Esophagus (tissue), 2 donors: ENCODE measurements at regions not wholly inside any gene's neighbourhood (a gene's known extent, or its start where the extent isn't known, plus 50 kb on each side); places are given as distances from the start of the nearest gene placed in this dataset.
"Not testable (repeated sequence)": the region's sequence is repeated elsewhere in the genome, so short reads cannot be mapped to it uniquely, and the experiment has no call there.

ENCODE experiments used
- H3K27ac ChIP-seq, 2 donors: one replicate each; pipeline ENCODE4 v1.5.1; 2013; ENCODE audit warnings: low read depth in 2 of 2, mild to moderate bottlenecking in 2 of 2, inconsistent platforms in 1 of 2, low read length in 1 of 2, moderate library complexity in 1 of 2
- H3K27me3 ChIP-seq, 2 donors: one replicate each; pipeline ENCODE4 v1.6.1; 2013; ENCODE audit warnings: low read length in 2 of 2, control low read depth in 1 of 2, mild to moderate bottlenecking in 1 of 2; ENCODE audit not compliant: insufficient read depth in 2 of 2, control insufficient read depth in 1 of 2
- H3K36me3 ChIP-seq, 2 donors: one replicate each; pipeline ENCODE4 v1.6.1; 2013; ENCODE audit warnings: low read length in 1 of 2; ENCODE audit not compliant: control insufficient read depth in 2 of 2, insufficient read depth in 2 of 2
- H3K4me1 ChIP-seq, 2 donors: one replicate each; pipeline ENCODE4 v1.6.1; 2013; ENCODE audit warnings: low read length in 1 of 2; ENCODE audit not compliant: control insufficient read depth in 2 of 2, insufficient read depth in 2 of 2
- H3K4me3 ChIP-seq, 2 donors: one replicate each; pipeline ENCODE4 v1.5.1; 2013; ENCODE audit warnings: low read length in 2 of 2, mild to moderate bottlenecking in 2 of 2, low read depth in 1 of 2, moderate library complexity in 1 of 2
- H3K9me3 ChIP-seq, 2 donors: one replicate each; pipeline ENCODE4 v1.6.1; 2013; ENCODE audit warnings: mild to moderate bottlenecking in 2 of 2, low read depth in 1 of 2, low read length in 1 of 2, moderate library complexity in 1 of 2; ENCODE audit not compliant: control insufficient read depth in 2 of 2, insufficient read depth in 1 of 2
- WGBS, 2 donors: extraction: QIAGEN DNeasy Blood & Tissue Kit; methylation state at CpG; one replicate each; pipeline ENCODE4 v1.1.7; 2013; 5-methylcytosine and 5-hydroxymethylcytosine counted together
- donor health status: healthy with polysubstance abuse.
- donor health status: Bipolar disorder and iron deficiency.

DNA sequence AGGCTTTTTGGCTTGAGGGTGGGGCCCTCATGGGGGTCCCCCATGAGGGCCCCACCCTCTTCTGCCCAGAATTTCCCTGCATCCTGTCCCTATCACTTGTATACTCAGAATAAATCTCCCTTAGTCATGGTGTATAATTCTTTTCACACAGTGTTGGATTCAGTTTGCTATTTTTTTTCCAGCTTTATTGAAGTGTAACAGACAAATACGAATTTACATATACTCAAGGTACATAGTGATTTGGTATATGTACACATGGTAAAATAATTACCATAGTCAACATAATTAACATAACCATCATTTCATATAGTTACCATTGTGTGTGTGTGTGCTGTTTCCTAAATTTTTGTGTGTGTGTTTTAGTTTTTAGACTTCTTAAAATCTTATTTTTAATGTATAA is 289.4 kb downstream of the CNTNAP3B start:
- no CpG with 5 or more reads among the region's 1 CpG for WGBS, 2 donors
- H3K36me3 ChIP-seq, H3K4me1 ChIP-seq, H3K9me3 ChIP-seq, H3K4me3 ChIP-seq, H3K27me3 ChIP-seq, H3K27ac ChIP-seq: not testable (repeated sequence)

DNA sequence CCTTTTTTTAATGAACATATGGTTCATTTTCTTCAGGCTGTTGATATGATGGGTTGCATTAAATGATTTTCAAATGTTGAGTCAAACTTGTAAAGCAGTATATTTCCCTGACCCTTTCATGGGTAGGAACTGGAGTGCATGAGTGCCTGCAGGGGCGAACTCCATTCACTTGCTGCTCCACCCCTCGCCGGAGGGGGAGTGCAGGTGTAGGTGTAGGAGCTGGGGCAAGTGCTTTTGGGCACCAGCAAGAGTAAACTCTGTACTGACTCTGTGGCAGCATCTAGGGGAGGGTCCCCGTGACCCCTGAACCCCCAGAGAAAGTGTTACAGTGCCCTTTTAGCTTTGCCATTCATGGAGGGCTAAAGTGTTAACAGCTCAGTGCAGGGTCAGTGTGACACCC is 290.3 kb downstream of the CNTNAP3B start:
- H3K4me1 ChIP-seq, H3K27ac ChIP-seq, H3K27me3 ChIP-seq, H3K4me3 ChIP-seq, H3K36me3 ChIP-seq, H3K9me3 ChIP-seq: not testable (repeated sequence)
- no CpG with 5 or more reads among the region's 4 CpGs for WGBS, 2 donors

DNA sequence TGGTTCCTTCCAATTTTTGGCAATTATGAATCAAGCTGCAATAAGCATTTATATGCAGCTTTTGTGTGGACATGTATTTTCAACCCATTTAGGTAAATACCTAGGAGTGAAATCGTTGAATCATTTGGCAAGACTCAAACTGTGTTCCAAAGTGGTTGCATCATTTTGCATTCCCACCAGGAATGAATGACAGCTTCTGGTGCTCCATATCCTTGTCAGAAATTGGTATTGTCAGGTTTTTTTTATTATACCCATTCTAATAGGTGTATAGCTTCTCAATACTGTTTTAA is 290.7 kb downstream of the CNTNAP3B start:
- H3K36me3 ChIP-seq, H3K9me3 ChIP-seq, H3K4me1 ChIP-seq, H3K27ac ChIP-seq, H3K4me3 ChIP-seq, H3K27me3 ChIP-seq: not testable (repeated sequence)
- no CpG with 5 or more reads among the region's 1 CpG for WGBS, 2 donors

DNA sequence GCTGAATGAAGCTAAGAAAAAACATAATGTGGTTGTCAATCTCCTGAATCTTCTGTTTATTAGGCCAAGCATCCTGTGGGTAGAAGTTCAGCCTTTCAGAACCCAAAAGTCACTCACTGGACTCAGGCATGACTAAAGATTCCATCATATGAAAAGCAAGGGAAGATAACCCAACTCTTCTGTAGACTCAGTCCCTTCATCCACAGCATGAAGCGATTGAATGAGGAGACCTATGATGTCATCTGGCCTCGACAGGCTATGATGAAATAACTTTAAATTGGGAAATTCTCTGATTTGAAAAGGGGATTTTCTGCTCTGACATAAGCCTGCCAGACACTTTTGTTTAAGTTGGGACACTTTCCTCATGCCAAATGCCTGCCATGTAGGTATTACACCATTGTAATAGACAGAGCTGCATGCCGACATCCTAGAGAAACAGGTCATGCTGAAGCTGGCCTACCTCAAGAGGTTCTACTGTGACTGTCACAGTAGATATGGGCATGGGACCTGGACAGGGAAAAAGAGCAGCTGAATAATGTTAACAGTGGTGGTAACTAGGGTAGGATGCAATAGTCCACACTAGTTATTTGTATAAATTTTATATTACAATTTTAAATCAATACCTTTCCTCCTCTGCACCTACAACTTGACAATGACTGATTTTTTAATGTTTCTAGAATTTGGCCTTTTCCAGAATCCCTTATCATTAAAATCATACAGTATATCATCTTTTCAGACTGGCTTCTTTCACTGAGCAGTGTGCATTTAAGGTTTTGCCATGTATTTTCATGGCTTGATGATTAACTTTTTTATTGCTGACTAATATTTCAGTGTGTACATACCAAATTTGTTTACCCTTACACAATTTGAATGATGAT is 291.3 kb downstream of the CNTNAP3B start:
- no CpG with 5 or more reads among the region's 3 CpGs for WGBS, 2 donors
- H3K9me3 ChIP-seq, H3K4me1 ChIP-seq, H3K4me3 ChIP-seq, H3K27ac ChIP-seq, H3K36me3 ChIP-seq, H3K27me3 ChIP-seq: not testable (repeated sequence)

DNA sequence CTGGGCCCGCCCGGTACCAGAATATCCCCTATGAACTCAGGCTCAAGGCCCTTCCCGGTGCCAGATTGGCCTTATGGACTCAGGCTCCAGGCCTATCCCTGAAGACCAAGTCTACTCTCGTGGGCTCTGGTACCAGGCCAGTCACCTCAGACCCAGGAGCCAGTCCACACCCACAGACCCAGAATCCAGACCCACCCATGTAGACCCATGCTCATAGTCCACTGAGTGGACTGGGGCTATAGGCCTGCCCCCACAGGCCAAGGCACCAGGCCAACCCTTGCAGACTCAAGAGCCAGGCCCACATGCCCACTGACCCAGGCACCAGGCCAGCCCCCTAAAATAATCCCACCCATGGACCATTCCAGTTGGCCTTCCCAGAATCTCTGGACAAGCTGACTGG is 296.1 kb downstream of the CNTNAP3B start:
- not testable (repeated sequence) for H3K27ac ChIP-seq, H3K4me1 ChIP-seq, H3K27me3 ChIP-seq, H3K9me3 ChIP-seq, H3K36me3 ChIP-seq, H3K4me3 ChIP-seq
- WGBS, 2 donors: no CpG with 5 or more reads among the region's 4 CpGs

DNA sequence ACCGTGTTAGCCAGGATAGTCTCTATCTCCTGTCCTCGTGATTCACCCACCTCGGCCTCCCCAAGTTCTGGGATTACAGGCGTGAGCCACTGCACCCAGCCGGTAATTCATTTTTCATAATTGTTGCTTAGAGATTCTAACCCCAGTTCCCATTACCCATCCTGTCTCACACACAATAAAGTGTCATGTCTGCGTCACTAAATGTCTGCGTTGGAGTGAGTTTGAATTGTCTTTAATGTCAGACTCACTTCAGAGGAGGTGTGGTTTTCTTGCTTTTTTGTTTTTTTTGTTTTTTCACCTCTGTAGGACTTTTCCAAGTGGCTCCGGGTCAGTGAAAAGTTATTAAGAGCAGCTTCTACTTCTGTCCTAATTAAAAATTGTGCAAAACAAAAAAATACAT is 304.5 kb downstream of the CNTNAP3B start:
- H3K36me3 ChIP-seq, H3K9me3 ChIP-seq: not testable (repeated sequence)

DNA sequence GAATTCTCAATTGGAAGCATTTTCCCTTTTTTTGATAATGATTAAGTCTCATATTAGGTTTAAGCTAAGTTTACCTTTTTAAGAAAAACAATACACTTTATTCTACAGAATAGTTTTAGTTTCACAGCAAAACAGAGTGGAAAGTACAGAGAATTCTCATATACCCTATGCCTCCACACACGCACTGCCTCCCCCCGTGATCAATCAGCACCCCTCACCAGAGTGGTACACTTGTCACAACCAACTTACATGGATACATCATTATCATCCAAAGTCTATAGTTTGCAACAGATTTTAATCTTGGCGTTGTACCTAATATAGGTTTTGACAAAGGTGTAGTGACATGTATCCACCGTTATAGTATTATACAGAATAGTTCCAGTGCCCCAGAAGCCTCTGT is 326.5 kb downstream of the CNTNAP3B start:
- not testable (repeated sequence) for H3K4me3 ChIP-seq, H3K9me3 ChIP-seq, H3K27me3 ChIP-seq, H3K36me3 ChIP-seq, H3K4me1 ChIP-seq, H3K27ac ChIP-seq
- 73 to 76% methylated on average over 4 of the region's 4 CpGs for WGBS, 2 donors

More for the DNA sequence above, 304.5 kb downstream of the CNTNAP3B start:
- not testable (repeated sequence) for H3K4me3 ChIP-seq, H3K27me3 ChIP-seq, H3K4me1 ChIP-seq, H3K27ac ChIP-seq
- no CpG with 5 or more reads among the region's 8 CpGs for WGBS, 2 donors

DNA sequence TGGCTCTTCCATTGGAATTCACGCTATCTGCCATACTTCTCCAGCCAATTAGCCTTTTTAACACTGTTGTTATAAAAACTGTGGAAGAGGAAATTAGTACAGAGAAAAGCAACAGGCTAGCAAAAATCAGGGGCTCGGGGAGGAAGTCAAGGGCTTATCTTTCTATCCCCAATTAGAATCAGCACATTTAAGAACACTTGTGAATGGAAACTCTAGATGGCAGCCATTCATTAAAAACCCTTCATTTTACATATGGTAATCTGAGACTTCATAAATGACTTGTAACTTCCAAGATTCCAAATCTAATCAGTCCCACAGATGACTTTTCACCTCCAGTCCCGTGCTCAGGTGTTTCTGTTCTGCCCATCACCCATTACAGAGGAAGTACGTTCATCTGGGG is 330.5 kb downstream of the CNTNAP3B start:
- 68% methylated on average over 4 of the region's 4 CpGs for WGBS, 2 donors
- not testable (repeated sequence) for H3K27me3 ChIP-seq, H3K9me3 ChIP-seq, H3K4me3 ChIP-seq, H3K4me1 ChIP-seq, H3K36me3 ChIP-seq, H3K27ac ChIP-seq

DNA sequence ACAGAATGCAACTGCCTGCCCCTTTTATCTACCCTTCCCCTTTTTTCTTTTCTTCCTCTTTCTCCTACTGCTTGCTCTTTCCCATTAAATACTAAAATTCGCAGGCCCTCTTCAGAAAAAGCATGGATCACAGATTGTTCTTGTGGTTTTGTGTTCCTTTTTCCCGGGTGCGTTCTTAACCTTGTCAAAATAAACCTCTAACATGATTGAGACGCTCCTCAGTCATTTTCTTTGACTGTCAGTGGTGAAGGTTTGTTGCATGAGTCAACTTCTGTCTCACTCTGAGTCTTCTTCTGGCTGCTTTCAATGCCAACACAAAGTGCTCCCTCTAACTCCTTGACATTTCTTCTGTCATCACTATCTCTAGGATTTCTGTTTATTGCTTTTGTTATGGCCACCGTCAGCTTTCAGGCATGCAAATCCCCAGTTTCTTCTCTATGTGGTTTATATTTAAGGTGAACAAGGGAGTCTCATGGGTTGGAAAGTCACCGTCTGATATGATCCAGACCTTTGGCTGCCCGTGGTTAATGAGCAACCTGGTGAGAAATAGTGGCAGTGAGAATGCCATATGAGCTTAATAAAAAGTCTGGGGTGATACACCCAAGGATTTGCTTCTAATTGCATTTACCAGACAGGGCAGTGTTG is 338.4 kb downstream of the CNTNAP3B start:
- H3K36me3 ChIP-seq, H3K4me3 ChIP-seq, H3K9me3 ChIP-seq, H3K27me3 ChIP-seq, H3K4me1 ChIP-seq, H3K27ac ChIP-seq: not testable (repeated sequence)
- 31 to 54% methylated on average over 6 of the region's 7 CpGs for WGBS, 2 donors

DNA sequence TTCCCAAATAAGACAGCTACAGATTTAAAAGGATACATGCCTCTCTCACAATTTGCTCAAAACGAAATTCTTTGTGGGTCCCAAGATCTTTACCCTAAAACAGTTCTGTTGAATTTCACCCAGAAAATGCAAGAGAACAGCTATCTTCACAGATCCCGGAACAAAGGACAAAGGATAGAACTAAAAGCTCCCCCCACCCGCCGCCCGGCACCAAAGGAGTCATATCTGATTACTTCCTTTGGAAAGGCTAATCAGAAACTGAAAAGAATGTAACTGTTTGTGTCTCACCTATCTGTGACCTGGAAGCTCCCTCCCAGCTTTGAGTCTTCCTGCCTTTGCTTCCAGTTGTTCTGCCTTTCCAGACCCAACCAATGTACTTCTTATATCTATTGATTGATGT is 339.2 kb downstream of the CNTNAP3B start:
- H3K36me3 ChIP-seq, H3K4me3 ChIP-seq, H3K9me3 ChIP-seq, H3K27ac ChIP-seq, H3K4me1 ChIP-seq, H3K27me3 ChIP-seq: not testable (repeated sequence)
- 58 to 67% methylated on average over 5 of the region's 5 CpGs for WGBS, 2 donors
